ENCODE measurements at regions not wholly inside any gene's neighbourhood (a gene's known extent, or its start where the extent isn't known, plus 50 kb on each side); places are given as distances from the start of the nearest gene placed in this dataset.

GRCh38 chr6:140905724-140906123 is 1227.0 kb upstream of the GJE1 start:
- Histone ChIP-seq H3K9me3 (ENCODE audit: control insufficient read depth, low read depth, low read length) (peaks cover 10% of the 10 kb centered on the region), H3K27me3 (ENCODE audit: control insufficient read depth, insufficient read depth, low read length) (no peaks in the 10 kb centered on the region), H3K4me1 (ENCODE audit: control insufficient read depth, insufficient read depth, low read length) (no peaks in the 10 kb centered on the region), H3K36me3 (ENCODE audit: control insufficient read depth, insufficient read depth, low read length) (no peaks in the 10 kb centered on the region), H3K4me3 (ENCODE audit: low read length) (no peak overlapping the region), H3K27ac (ENCODE audit: low read length) (no peak overlapping the region)
- no peak for DNase-seq

GRCh38 chr6:140905050-140905449 is 1227.7 kb upstream of the GJE1 start:
- DNase-seq = no peak
- WGBS (ENCODE audit: insufficient coverage, low lambda C conversion rate) = 100% methylated on average over 1 of the region's 1 CpG
- Histone ChIP-seq H3K27me3 (ENCODE audit: control insufficient read depth, insufficient read depth, low read length) (no peaks in the 10 kb centered on the region), H3K4me1 (ENCODE audit: control insufficient read depth, insufficient read depth, low read length) (no peaks in the 10 kb centered on the region), H3K4me3 (ENCODE audit: low read length) (no peak overlapping the region), H3K9me3 (ENCODE audit: control insufficient read depth, low read depth, low read length) (peaks cover 10% of the 10 kb centered on the region), H3K27ac (ENCODE audit: low read length) (no peak overlapping the region), H3K36me3 (ENCODE audit: control insufficient read depth, insufficient read depth, low read length) (no peaks in the 10 kb centered on the region)

DNA sequence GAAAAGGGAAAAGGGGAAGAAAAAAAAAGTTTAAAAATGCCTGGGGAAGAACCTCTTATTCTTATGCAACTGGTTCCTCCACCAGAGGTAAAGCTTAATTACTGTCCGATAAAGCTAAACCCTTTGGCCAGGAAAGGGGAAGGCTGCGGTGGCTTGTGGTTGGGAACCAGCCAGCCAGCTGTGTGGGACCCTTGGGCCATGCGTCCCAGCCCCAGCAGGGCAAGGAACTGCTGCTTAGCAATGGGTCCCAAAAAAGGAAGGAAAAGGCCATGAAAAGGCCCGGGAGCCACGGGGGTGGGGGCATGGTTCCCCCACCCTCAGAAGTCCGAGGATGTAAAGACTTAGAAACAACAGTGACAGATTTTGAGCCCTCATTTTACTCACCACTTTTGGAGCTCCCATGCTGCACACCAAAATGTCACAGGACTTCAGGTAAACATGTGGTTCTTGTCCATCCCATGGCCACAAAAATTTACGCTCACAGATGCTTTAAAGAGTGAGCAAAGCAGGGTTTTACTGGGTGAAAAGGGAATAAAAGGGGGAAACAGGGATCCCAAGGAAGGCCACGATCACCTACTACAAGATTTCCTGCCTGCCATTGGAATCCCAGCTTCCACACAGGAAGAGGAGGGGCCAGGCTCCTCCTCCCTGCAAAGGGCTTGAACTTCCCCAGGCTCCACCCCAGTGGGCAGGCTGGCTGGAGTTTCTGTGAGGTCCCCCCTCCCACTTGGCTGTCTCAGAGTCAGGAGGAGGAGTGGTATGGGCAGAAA is 1234.7 kb upstream of the GJE1 start:
- no CpG with 5 or more reads among the region's 8 CpGs for WGBS (ENCODE audit: insufficient coverage, low lambda C conversion rate)
- no peak overlapping the region for H3K4me3 ChIP-seq (ENCODE audit: low read length)
- no peaks in the 10 kb centered on the region for H3K36me3 ChIP-seq (ENCODE audit: control insufficient read depth, insufficient read depth, low read length)
- no peak overlapping the region for H3K27ac ChIP-seq (ENCODE audit: low read length)
- no peaks in the 10 kb centered on the region for H3K4me1 ChIP-seq (ENCODE audit: control insufficient read depth, insufficient read depth, low read length)
- H3K27me3 ChIP-seq (ENCODE audit: control insufficient read depth, insufficient read depth, low read length) = no peaks in the 10 kb centered on the region
- DNase-seq = no peak
- H3K9me3 ChIP-seq (ENCODE audit: control insufficient read depth, low read depth, low read length) = peaks cover 9% of the 10 kb centered on the region

- DNase-seq = no peak
- Histone ChIP-seq H3K4me1 (ENCODE audit: control insufficient read depth, insufficient read depth, low read length) (no peaks in the 10 kb centered on the region), H3K27ac (ENCODE audit: low read length) (no peak overlapping the region), H3K27me3 (ENCODE audit: control insufficient read depth, insufficient read depth, low read length) (no peaks in the 10 kb centered on the region), H3K36me3 (ENCODE audit: control insufficient read depth, insufficient read depth, low read length) (no peaks in the 10 kb centered on the region), H3K4me3 (ENCODE audit: low read length) (no peak overlapping the region), H3K9me3 (ENCODE audit: control insufficient read depth, low read depth, low read length) (peaks cover 9% of the 10 kb centered on the region)
- WGBS (ENCODE audit: insufficient coverage, low lambda C conversion rate) = no CpG with 5 or more reads among the region's 3 CpGs
Measured at GRCh38 chr6:140897349-140897748, 1235.4 kb upstream of the GJE1 start.

- H3K4me1 ChIP-seq (ENCODE audit: control insufficient read depth, insufficient read depth, low read length) = no peaks in the 10 kb centered on the region
- no peaks in the 10 kb centered on the region for H3K27me3 ChIP-seq (ENCODE audit: control insufficient read depth, insufficient read depth, low read length)
- WGBS (ENCODE audit: insufficient coverage, low lambda C conversion rate) = no CpG with 5 or more reads among the region's 4 CpGs
- H3K9me3 ChIP-seq (ENCODE audit: control insufficient read depth, low read depth, low read length) = peaks cover 6% of the 10 kb centered on the region
- no peak for DNase-seq
- H3K36me3 ChIP-seq (ENCODE audit: control insufficient read depth, insufficient read depth, low read length) = no peaks in the 10 kb centered on the region
- H3K4me3 ChIP-seq (ENCODE audit: low read length) = no peak overlapping the region
- H3K27ac ChIP-seq (ENCODE audit: low read length) = no peak overlapping the region
Measured at GRCh38 chr6:140893432-140893831, 1239.3 kb upstream of the GJE1 start.

DNA sequence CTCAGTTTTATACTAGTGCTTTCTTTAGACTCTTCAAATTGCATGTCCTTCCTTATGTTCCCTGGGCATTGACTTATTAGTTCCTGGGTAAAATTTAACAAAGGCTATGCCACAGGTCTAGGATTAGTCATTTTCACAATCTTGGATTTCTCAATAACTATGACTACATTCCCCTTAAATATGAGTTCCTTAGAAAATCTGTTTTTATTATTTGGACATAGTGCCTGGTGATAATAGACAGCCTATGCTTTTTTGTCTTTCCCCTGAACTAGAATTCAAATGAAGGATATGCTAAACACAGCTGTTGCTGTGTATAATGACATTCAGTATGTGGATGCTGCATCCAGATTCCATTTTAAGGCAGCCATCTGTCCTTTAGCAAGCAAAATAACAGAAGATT is 1252.8 kb upstream of the GJE1 start:
- H3K4me1 ChIP-seq (ENCODE audit: control insufficient read depth, insufficient read depth, low read length) = peaks cover 16% of the 10 kb centered on the region
- peaks cover 3% of the 10 kb centered on the region for H3K9me3 ChIP-seq (ENCODE audit: control insufficient read depth, low read depth, low read length)
- no peak overlapping the region for H3K4me3 ChIP-seq (ENCODE audit: low read length)
- H3K27ac ChIP-seq (ENCODE audit: low read length) = no peak overlapping the region
- H3K36me3 ChIP-seq (ENCODE audit: control insufficient read depth, insufficient read depth, low read length) = no peaks in the 10 kb centered on the region
- DNase-seq = peak; percentile 23 to 56
- no peaks in the 10 kb centered on the region for H3K27me3 ChIP-seq (ENCODE audit: control insufficient read depth, insufficient read depth, low read length)

GRCh38 chr6:140874066-140874465 is 1258.7 kb upstream of the GJE1 start:
- WGBS (ENCODE audit: insufficient coverage, low lambda C conversion rate) = 80% methylated on average over 1 of the region's 3 CpGs
- H3K27me3 ChIP-seq (ENCODE audit: control insufficient read depth, insufficient read depth, low read length) = no peaks in the 10 kb centered on the region
- no peak for DNase-seq
- no peak overlapping the region for H3K4me3 ChIP-seq (ENCODE audit: low read length)
- H3K9me3 ChIP-seq (ENCODE audit: control insufficient read depth, low read depth, low read length) = no peaks in the 10 kb centered on the region
- H3K4me1 ChIP-seq (ENCODE audit: control insufficient read depth, insufficient read depth, low read length) = peaks cover under 1% of the 10 kb centered on the region
- H3K27ac ChIP-seq (ENCODE audit: low read length) = no peak overlapping the region
- H3K36me3 ChIP-seq (ENCODE audit: control insufficient read depth, insufficient read depth, low read length) = no peaks in the 10 kb centered on the region

- H3K27me3 ChIP-seq (ENCODE audit: control insufficient read depth, insufficient read depth, low read length) = no peaks in the 10 kb centered on the region
- no peak overlapping the region for H3K27ac ChIP-seq (ENCODE audit: low read length)
- no peak for DNase-seq
- H3K9me3 ChIP-seq (ENCODE audit: control insufficient read depth, low read depth, low read length) = no peaks in the 10 kb centered on the region
- H3K4me1 ChIP-seq (ENCODE audit: control insufficient read depth, insufficient read depth, low read length) = no peaks in the 10 kb centered on the region
- no peak overlapping the region for H3K4me3 ChIP-seq (ENCODE audit: low read length)
- H3K36me3 ChIP-seq (ENCODE audit: control insufficient read depth, insufficient read depth, low read length) = no peaks in the 10 kb centered on the region
Measured at GRCh38 chr6:140872885-140873284, 1259.8 kb upstream of the GJE1 start.

- H3K4me1 ChIP-seq (ENCODE audit: control insufficient read depth, insufficient read depth, low read length) = no peaks in the 10 kb centered on the region
- no peak overlapping the region for H3K27ac ChIP-seq (ENCODE audit: low read length)
- DNase-seq = no peak
- H3K4me3 ChIP-seq (ENCODE audit: low read length) = no peak overlapping the region
- H3K27me3 ChIP-seq (ENCODE audit: control insufficient read depth, insufficient read depth, low read length) = no peaks in the 10 kb centered on the region
- H3K36me3 ChIP-seq (ENCODE audit: control insufficient read depth, insufficient read depth, low read length) = no peaks in the 10 kb centered on the region
- H3K9me3 ChIP-seq (ENCODE audit: control insufficient read depth, low read depth, low read length) = no peaks in the 10 kb centered on the region
Measured at GRCh38 chr6:140871911-140872310, 1260.8 kb upstream of the GJE1 start.

DNA sequence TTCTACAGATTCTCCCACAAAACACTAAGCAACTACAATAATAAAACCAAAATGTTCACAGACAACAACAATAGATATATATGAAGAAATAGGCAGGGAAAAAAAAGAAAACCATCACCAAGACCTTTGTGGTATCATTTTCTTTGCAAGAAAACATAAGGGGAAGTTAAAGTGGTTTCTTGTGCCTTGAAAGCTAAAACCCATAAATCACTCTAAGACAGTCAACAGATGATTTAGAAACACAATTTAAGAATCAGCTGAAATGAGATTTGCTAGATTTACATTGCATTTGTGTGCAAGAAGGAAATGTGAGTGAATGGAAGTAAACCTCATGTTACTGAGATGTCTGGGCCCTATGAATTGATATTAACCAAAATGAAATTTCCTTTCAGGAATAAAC is 1265.4 kb upstream of the GJE1 start:
- Histone ChIP-seq H3K27ac (ENCODE audit: low read length) (no peak overlapping the region), H3K36me3 (ENCODE audit: control insufficient read depth, insufficient read depth, low read length) (no peaks in the 10 kb centered on the region), H3K9me3 (ENCODE audit: control insufficient read depth, low read depth, low read length) (no peaks in the 10 kb centered on the region), H3K27me3 (ENCODE audit: control insufficient read depth, insufficient read depth, low read length) (no peaks in the 10 kb centered on the region), H3K4me1 (ENCODE audit: control insufficient read depth, insufficient read depth, low read length) (no peaks in the 10 kb centered on the region), H3K4me3 (ENCODE audit: low read length) (no peak overlapping the region)
- DNase-seq = no peak

GRCh38 chr6:140858381-140858971 is 1274.2 kb upstream of the GJE1 start:
- no peak overlapping the region for H3K27ac ChIP-seq (ENCODE audit: low read length)
- H3K9me3 ChIP-seq (ENCODE audit: control insufficient read depth, low read depth, low read length) = peaks cover 3% of the 10 kb centered on the region
- no peak for DNase-seq
- no peak overlapping the region for H3K4me3 ChIP-seq (ENCODE audit: low read length)
- H3K27me3 ChIP-seq (ENCODE audit: control insufficient read depth, insufficient read depth, low read length) = no peaks in the 10 kb centered on the region
- no peaks in the 10 kb centered on the region for H3K36me3 ChIP-seq (ENCODE audit: control insufficient read depth, insufficient read depth, low read length)
- no peaks in the 10 kb centered on the region for H3K4me1 ChIP-seq (ENCODE audit: control insufficient read depth, insufficient read depth, low read length)
- WGBS (ENCODE audit: insufficient coverage, low lambda C conversion rate) = 96% methylated on average over 7 of the region's 10 CpGs

All from large intestine (tissue), 3 donors.